ENCODE measurements at regions not wholly inside any gene's neighbourhood (a gene's known extent, or its start where the extent isn't known, plus 50 kb on each side); places are given as distances from the start of the nearest gene placed in this dataset.

- no peak for FAIRE-seq
- Histone ChIP-seq H4K91ac (replicated peaks; ENCODE audit: insufficient read length, low read length) (no peak overlapping the region), H3K27me3 (replicated peaks in 1 of 4; ENCODE audit: control insufficient read depth in 3 of 4, extremely low read depth in 1 of 4, insufficient read depth in 3 of 4, low read length in 3 of 4) (no peaks in the 10 kb centered on the region), H3K4ac (replicated peaks; ENCODE audit: insufficient read length, low read depth, low read length) (no peak overlapping the region), H3K23ac (ENCODE audit: insufficient read length) (no peak overlapping the region), H3K4me2 (ENCODE audit: insufficient read depth in 1 of 2, low read depth in 2 of 2, low read length in 2 of 2) (no peak overlapping the region), H2AFZ (ENCODE audit: low read length) (no peak overlapping the region), H3K14ac (ENCODE audit: insufficient read length) (no peak overlapping the region), H2AK5ac (ENCODE audit: low read depth, low read length) (no peak overlapping the region), H3K23me2 (ENCODE audit: low read depth, low read length) (no peaks in the 10 kb centered on the region), H4K20me1 (replicated peaks in 1 of 2; ENCODE audit: control insufficient read depth in 1 of 2, insufficient read depth in 2 of 2, low read length in 2 of 2) (no peaks in the 10 kb centered on the region), H3K27ac (ENCODE audit: low read depth, low read length) (no peak overlapping the region), H3K18ac (ENCODE audit: extremely low read depth, low read length) (no peak overlapping the region), H2BK5ac (ENCODE audit: low read depth, low read length) (no peak overlapping the region), H2BK15ac (ENCODE audit: low read length) (no peak overlapping the region), H3K79me2 (ENCODE audit: control insufficient read depth in 1 of 2, insufficient read depth in 2 of 2, low read length in 2 of 2) (no peaks in the 10 kb centered on the region), H3K79me1 (ENCODE audit: low read depth, low read length) (no peaks in the 10 kb centered on the region), H3K9ac (replicated peaks in 1 of 4; ENCODE audit: extremely low read depth in 1 of 4, low read depth in 3 of 4, low read length in 3 of 4) (no peak overlapping the region), H4K5ac (ENCODE audit: insufficient read length, low read depth, low read length) (no peak overlapping the region), H4K8ac (ENCODE audit: extremely low read depth, insufficient read depth, low read length) (no peak overlapping the region), H3K4me3 (ENCODE audit: extremely low read depth in 1 of 4, insufficient read depth in 2 of 4, low read depth in 3 of 4, low read length in 4 of 4) (no peak overlapping the region), H3K9me3 (ENCODE audit: insufficient read depth in 2 of 2, low read depth in 1 of 2, low read length in 1 of 2) (no peaks in the 10 kb centered on the region; a peak in 1 of 4 replicates), H2BK12ac (ENCODE audit: low read depth, low read length) (no peak overlapping the region), H2BK120ac (replicated peaks; ENCODE audit: low read depth, low read length) (no peak overlapping the region), H3K36me3 (ENCODE audit: control insufficient read depth in 2 of 4, insufficient read depth in 4 of 4, low read length in 3 of 4) (no peaks in the 10 kb centered on the region), H3K4me1 (replicated peaks in 1 of 4; ENCODE audit: control insufficient read depth in 3 of 4, insufficient read depth in 4 of 4, low read length in 3 of 4) (no peaks in the 10 kb centered on the region), H3K56ac (replicated peaks; ENCODE audit: insufficient read length, low read depth, low read length) (no peak overlapping the region), H2BK20ac (ENCODE audit: low read length) (no peak overlapping the region)
- no peak for DNase-seq (ENCODE audit: low read depth in 1 of 2, low spot score in 2 of 2)
- ChIA-PET POLR2A (ENCODE audit: partially characterized antibody) (no interaction called here), CTCF (ENCODE audit: partially characterized antibody) (no interaction called here)
- WGBS, 2 experiments (ENCODE audit: extremely low coverage in 1 of 2, insufficient coverage in 1 of 2, insufficient read length in 1 of 2, insufficient replicate concordance in 2 of 2, low coverage in 1 of 2, low lambda C conversion rate in 2 of 2, missing lambda C conversion rate in 1 of 2): 93% methylated on average over 1 of the region's 1 CpG; no CpG with 5 or more reads in 1 of the 2 experiments
- no peak for TF ChIP-seq SIRT6 (IDR thresholded peaks at IDR 0.05; ENCODE audit: low read length)
- no peak for TF ChIP-seq TEAD4 (IDR thresholded peaks at IDR 0.05; ENCODE audit: low read depth, low read length)
- no peak for TF ChIP-seq HDAC6 (IDR thresholded peaks at IDR 0.05; ENCODE audit: low read depth, low read length)
- TF ChIP-seq SIN3A (conservative IDR thresholded peaks at IDR 0.05 in 1 of 2, IDR thresholded peaks at IDR 0.05 in 1 of 2; ENCODE audit: low read depth in 1 of 2, low read length in 2 of 2): no peak
- TF ChIP-seq CTCF (IDR thresholded peaks at IDR 0.05; ENCODE audit: control extremely low read depth in 1 of 3, insufficient read depth in 1 of 3, low read depth in 1 of 3, low read length in 3 of 3): no peak
- no peak for TF ChIP-seq CREB1 (IDR thresholded peaks at IDR 0.05)
Observed at GRCh38 chr3:103082501-103082900, 647.7 kb downstream of the ZPLD1 start.
